Inflammatory macrophage treated with lipopolysaccharide for 4 hours (primary cell): ENCODE measurements at regions not wholly inside any gene's neighbourhood (a gene's known extent, or its start where the extent isn't known, plus 50 kb on each side); places are given as distances from the start of the nearest gene placed in this dataset.
"Not testable (repeated sequence)": the region's sequence is repeated elsewhere in the genome, so short reads cannot be mapped to it uniquely, and the experiment has no call there.

ENCODE experiments used
- DNase-seq: peaks from one replicate; pipeline ENCODE4 v3.0.0-alpha.2; 2020

DNA sequence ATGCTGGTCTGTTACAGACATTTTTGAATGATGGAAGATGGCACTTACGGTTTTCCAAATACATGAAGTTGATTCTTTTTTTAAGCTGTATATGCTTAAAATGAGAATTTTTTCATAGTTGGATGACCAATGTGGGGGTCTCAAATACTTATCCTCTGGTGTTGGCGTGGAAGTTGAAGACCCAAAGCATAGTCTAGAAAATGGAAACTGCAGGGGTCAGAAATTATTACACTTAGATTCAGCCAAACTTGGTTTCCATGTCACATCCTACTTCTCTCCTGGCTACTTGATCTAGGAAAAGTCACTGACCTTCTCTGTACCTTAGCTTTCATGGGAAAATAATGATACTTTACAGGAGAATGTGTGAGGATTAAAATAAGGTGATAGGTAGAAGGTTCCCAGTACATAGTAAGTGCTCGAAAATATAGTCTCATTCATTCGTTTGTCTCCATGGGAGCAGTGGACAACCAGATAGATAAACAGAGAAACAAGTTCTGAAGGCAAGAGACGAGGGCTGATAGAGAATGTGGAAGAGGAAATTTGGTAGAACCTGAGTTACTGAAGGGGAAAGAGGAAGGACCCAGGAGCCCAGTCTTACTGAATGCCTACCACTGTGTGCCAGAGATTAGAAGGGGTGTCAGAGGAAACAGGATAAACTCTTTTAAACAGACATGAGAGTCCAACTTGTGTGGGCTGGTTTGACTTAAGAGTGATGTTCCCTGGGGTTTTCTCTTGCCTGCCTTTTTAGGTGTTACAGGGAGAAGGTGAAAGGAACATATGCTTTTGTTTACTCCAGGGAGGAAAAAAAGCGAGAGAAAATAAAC is 560.3 kb upstream of the KLF4 start:
- DNase-seq: no peak

GRCh38 chr9:108049026-108049607 is 559.5 kb upstream of the KLF4 start:
- DNase-seq: no peak

GRCh38 chr9:108048406-108049025 is 558.9 kb upstream of the KLF4 start:
- DNase-seq: no peak

GRCh38 chr9:108047777-108048176 is 558.2 kb upstream of the KLF4 start:
- DNase-seq: not testable (repeated sequence)

GRCh38 chr9:108047264-108047663 is 557.7 kb upstream of the KLF4 start:
- DNase-seq: no peak

GRCh38 chr9:108045851-108046250 is 556.3 kb upstream of the KLF4 start:
- DNase-seq: no peak

- DNase-seq: no peak
Observed at GRCh38 chr9:108043585-108043984, 554.0 kb upstream of the KLF4 start.

- peak; percentile 63 for DNase-seq
Observed at GRCh38 chr9:108041551-108041950, 552.0 kb upstream of the KLF4 start.

DNA sequence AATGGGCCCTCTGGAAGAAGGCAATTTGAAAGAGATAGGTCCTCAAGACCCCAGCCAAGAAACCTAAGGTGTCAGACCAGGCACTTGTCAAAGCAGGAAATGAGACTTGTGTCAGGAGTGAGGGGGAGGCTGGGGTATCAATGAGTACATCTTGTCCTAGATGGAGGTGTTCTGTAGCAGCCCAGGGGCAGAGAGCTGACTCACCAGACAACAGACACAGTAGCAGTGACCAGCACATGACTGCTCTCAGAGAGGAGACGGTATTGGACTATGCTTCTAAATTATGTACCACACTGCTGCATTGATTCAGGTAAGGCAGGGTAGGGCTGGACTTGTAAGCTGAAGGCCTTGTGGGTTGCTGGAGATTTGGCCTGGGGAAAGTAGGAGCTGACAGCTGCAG is 551.2 kb upstream of the KLF4 start:
- no peak for DNase-seq

DNA sequence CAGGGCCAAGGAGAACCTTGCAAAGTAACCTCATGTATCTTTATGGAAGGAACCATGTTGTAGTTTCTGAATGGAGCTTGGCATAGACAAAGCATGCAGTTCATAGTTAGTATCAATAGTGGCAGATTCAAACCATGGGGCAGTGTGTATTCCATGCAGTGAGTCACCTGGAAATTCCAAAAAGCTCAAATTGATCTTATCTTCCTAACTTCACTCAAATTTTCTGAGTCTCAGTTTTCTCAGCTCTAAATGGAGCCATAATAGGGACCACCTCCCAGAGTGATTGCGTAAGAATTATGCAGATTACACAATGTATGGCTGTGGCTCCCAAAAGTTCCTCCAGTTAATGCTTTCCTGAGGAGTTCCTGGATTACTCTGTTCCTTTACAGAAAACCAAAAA is 549.9 kb upstream of the KLF4 start:
- DNase-seq: no peak

- no peak for DNase-seq
Observed at GRCh38 chr9:108039012-108039411, 549.4 kb upstream of the KLF4 start.

- DNase-seq: no peak
Observed at GRCh38 chr9:108035487-108035886, 545.9 kb upstream of the KLF4 start.

- no peak for DNase-seq
Observed at GRCh38 chr9:108033976-108034964, 544.7 kb upstream of the KLF4 start.

- DNase-seq: not testable (repeated sequence)
Observed at GRCh38 chr9:108032079-108032478, 542.5 kb upstream of the KLF4 start.

GRCh38 chr9:108031221-108031620 is 541.7 kb upstream of the KLF4 start:
- not testable (repeated sequence) for DNase-seq

GRCh38 chr9:108026718-108027117 is 537.1 kb upstream of the KLF4 start:
- DNase-seq: not testable (repeated sequence)

GRCh38 chr9:108024604-108025003 is 535.0 kb upstream of the KLF4 start:
- DNase-seq: no peak

- no peak for DNase-seq
Observed at GRCh38 chr9:108022246-108022935, 532.8 kb upstream of the KLF4 start.

DNA sequence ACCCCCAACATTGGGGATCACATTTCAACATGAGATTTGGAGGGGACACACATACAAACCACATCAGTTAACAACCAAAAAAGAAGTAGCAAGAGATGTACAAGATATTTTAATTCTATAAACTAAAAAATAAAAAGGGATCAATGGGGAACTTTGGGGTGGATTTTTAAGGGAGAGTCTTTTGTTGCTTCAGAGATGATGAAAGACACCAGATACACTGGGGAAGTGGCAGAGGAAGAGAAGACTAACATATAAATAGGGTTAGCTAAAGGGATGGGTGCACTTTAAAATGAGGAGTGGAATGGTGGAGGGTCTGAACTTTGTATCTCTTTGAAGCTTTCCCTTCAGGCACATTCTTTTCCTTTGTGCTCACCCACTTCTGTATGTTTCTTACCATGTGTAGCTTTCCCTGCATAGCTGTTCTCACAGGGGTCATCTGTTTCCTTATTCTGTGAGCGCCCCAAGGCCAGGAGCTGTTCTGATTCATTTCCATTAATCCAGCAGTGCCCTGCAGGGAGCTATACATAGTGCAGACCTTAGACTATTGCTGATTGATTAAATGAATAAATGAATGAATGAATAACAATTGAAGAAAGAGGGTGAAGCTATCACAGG is 531.6 kb upstream of the KLF4 start:
- peak; percentile 28 for DNase-seq

- no peak for DNase-seq
Observed at GRCh38 chr9:108019821-108020220, 530.3 kb upstream of the KLF4 start.

DNA sequence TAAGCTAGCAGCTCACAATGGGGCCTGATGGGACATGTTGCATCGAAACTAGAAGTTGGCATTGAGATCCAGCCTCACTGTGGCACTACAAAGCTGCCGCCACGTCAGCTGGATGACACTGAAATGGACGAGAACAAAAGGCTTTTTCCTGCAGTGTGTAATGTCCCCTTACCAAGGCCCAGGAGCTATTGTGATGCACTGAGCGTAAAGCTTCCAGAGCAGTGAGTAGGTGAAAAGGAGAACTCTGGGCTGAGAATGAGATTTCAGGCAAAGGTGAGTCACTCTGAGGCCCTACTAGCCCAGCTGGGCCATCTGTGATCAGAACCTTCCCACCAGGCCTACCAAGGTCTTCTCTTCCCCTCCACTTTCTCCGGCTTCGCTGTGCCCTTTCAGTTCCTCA is 528.1 kb upstream of the KLF4 start:
- peak; percentile 15 for DNase-seq

- DNase-seq: no peak
Observed at GRCh38 chr9:108016446-108016845, 526.9 kb upstream of the KLF4 start.
